Fibroblast of lung (primary cell): ENCODE measurements at regions not wholly inside any gene's neighbourhood (a gene's known extent, or its start where the extent isn't known, plus 50 kb on each side); places are given as distances from the start of the nearest gene placed in this dataset.
"Not testable (repeated sequence)": the region's sequence is repeated elsewhere in the genome, so short reads cannot be mapped to it uniquely, and the experiment has no call there.

Experiments used
- DNase-seq, 2 donors: peaks; one replicate each; pipeline versions ENCODE4 v3.0.0 to v3.0.0-alpha.2; 2010; ENCODE audit warnings: low read depth in 2 of 2
- H2AFZ ChIP-seq: 2 replicates; pipeline ENCODE4 v1.5.1; 2012; ENCODE audit warnings: low read length, control low read depth, inconsistent platforms
- H3K27ac ChIP-seq: 2 replicates; pipeline ENCODE4 v1.5.1; 2011; ENCODE audit warnings: low read length, control low read depth; ENCODE audit not compliant: insufficient read depth
- H3K27me3 ChIP-seq: 2 replicates; pipeline ENCODE4 v1.5.1; 2011; ENCODE audit warnings: mild to moderate bottlenecking, low read length; ENCODE audit not compliant: control insufficient read depth, insufficient read depth
- H3K36me3 ChIP-seq: 2 replicates; pipeline ENCODE4 v1.5.1; 2011; ENCODE audit warnings: low read length; ENCODE audit not compliant: control insufficient read depth, insufficient read depth
- H3K4me1 ChIP-seq: 2 replicates; pipeline ENCODE4 v1.5.1; 2011; ENCODE audit warnings: low read length; ENCODE audit not compliant: control insufficient read depth, insufficient read depth; ENCODE audit errors: extremely low read depth
- H3K4me2 ChIP-seq: 2 replicates; pipeline ENCODE4 v1.5.1; 2011; ENCODE audit warnings: low read length, control low read depth; ENCODE audit not compliant: insufficient read depth; ENCODE audit errors: extremely low read depth
- H3K4me3 ChIP-seq, 4 experiments: fragments of 200-600 bp in 1 of 4; sonication (generic) in 1 of 4; replicated peaks in 1 of 4; 2 replicates each; pipeline ENCODE4 v1.5.1; 2011 to 2016; ENCODE audit warnings: low read length in 4 of 4, low read depth in 3 of 4, mild to moderate bottlenecking in 3 of 4, control low read depth in 2 of 4, inconsistent platforms in 1 of 4, mixed read lengths in 1 of 4; ENCODE audit not compliant: insufficient read depth in 1 of 4; ENCODE audit errors: control extremely low read depth in 1 of 4
- H3K79me2 ChIP-seq: 2 replicates; pipeline ENCODE4 v1.5.1; 2012; ENCODE audit warnings: mild to moderate bottlenecking, low read length, inconsistent platforms; ENCODE audit not compliant: control insufficient read depth, insufficient read depth
- H3K9ac ChIP-seq: 2 replicates; pipeline ENCODE4 v1.5.1; 2011; ENCODE audit warnings: mild to moderate bottlenecking, low read length, control low read depth; ENCODE audit not compliant: insufficient read depth
- H3K9me3 ChIP-seq: 2 replicates; pipeline ENCODE4 v1.5.1; 2012; ENCODE audit warnings: low read depth, low read length; ENCODE audit not compliant: control insufficient read depth, insufficient read depth
- H4K20me1 ChIP-seq: 2 replicates; pipeline ENCODE4 v1.5.1; 2011; ENCODE audit warnings: low read length; ENCODE audit not compliant: control insufficient read depth, insufficient read depth; ENCODE audit errors: extremely low read depth
- CTCF ChIP-seq, 2 donors: IDR thresholded peaks in 1 of 2; conservative IDR thresholded peaks in 1 of 2; 1 replicate in 1 of 2; 2 replicates in 1 of 2; pipeline ENCODE4 v1.5.1; 2011 to 2012; ENCODE audit warnings: low read length in 2 of 2, control low read depth in 1 of 2, inconsistent platforms in 1 of 2, low read depth in 1 of 2, mild to moderate bottlenecking in 1 of 2
- EZH2 ChIP-seq: IDR thresholded peaks from 2 replicates; pipeline ENCODE4 v1.5.1; 2012; ENCODE audit warnings: low read length, control low read depth, mild to moderate bottlenecking; ENCODE audit errors: missing control alignments

DNA sequence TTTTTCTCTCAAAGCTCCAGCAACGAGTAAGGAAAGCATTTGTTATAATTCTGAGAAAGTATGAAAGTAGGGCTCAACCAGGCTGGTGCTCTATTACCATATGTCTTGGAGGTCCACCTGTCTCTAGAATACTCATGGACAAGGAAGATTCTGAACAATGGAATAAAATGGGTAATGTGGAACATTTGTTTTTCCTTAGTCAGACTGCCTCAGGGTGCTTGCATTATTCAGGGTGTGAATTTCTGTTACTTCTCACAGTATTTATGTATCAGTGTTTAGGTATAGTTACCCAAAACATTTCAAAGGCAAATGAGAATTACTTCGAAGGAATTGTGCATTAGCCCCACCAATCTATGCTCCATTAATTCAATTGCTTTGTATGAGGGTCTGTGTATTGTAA, 586.2 kb upstream of the CITED2 start:
- Histone ChIP-seq H3K27me3 (no peaks in the 10 kb centered on the region), H3K9me3 (no peaks in the 10 kb centered on the region), H3K4me3 (no peak overlapping the region), H4K20me1 (no peaks in the 10 kb centered on the region), H3K4me2 (no peak overlapping the region), H3K36me3 (no peaks in the 10 kb centered on the region), H3K27ac (no peak overlapping the region), H2AFZ (no peak overlapping the region), H3K79me2 (no peaks in the 10 kb centered on the region), H3K4me1 (peaks cover 12% of the 10 kb centered on the region), H3K9ac (no peak overlapping the region)
- DNase-seq, result no peak
- TF ChIP-seq EZH2 (no peak), CTCF (conservative IDR thresholded peaks at IDR 0.05 in 1 of 2, IDR thresholded peaks at IDR 0.05 in 1 of 2; ENCODE audit: low read depth in 1 of 2, low read length in 2 of 2) (no peak)

GRCh38 chr6:139955366-139956155, 581.1 kb upstream of the CITED2 start:
- no peak overlapping the region for H3K27ac ChIP-seq
- no peak overlapping the region for H3K9ac ChIP-seq
- no peak for DNase-seq
- no peaks in the 10 kb centered on the region for H3K79me2 ChIP-seq
- H3K4me1 ChIP-seq, result no peaks in the 10 kb centered on the region
- TF ChIP-seq CTCF (conservative IDR thresholded peaks at IDR 0.05 in 1 of 2, IDR thresholded peaks at IDR 0.05 in 1 of 2; ENCODE audit: low read depth in 1 of 2, low read length in 2 of 2) (no peak), EZH2 (no peak)
- no peaks in the 10 kb centered on the region for H3K9me3 ChIP-seq
- H2AFZ ChIP-seq, result no peak overlapping the region
- H4K20me1 ChIP-seq, result no peaks in the 10 kb centered on the region
- H3K36me3 ChIP-seq, result no peaks in the 10 kb centered on the region
- H3K4me2 ChIP-seq, result no peak overlapping the region
- no peaks in the 10 kb centered on the region for H3K27me3 ChIP-seq
- H3K4me3 ChIP-seq, result no peak overlapping the region

DNA sequence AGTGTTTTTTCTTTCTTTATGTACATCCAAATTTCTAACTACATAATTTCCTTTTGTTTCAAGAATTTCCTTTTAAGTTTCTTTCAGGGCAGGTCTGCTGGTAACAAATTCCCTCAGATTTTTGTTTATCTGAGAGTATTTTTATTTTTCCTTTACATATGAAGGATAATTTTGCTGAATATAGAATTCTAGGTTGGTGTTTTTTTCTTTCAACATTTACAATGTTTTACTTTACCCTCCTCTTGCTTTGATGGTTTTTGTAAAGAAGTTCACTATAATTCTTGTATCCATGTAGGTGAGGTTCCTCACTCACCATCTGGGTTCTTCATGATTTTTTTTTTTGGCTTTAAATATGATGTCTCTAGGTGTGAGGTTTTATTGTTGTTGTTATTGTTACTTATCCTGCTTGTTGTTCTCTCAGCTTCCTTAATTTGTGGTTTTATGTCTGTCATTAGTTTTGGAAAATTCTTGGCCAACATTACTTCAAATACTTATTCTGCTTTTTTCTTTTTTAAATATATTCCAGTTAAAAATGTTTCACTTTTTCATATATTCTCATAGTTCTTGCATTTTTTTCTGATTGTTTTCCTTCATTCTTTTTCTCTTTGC, 580.1 kb upstream of the CITED2 start:
- Histone ChIP-seq H4K20me1 (no peaks in the 10 kb centered on the region), H3K79me2 (no peaks in the 10 kb centered on the region), H3K36me3 (no peaks in the 10 kb centered on the region), H3K9ac (no peak overlapping the region), H3K9me3 (no peaks in the 10 kb centered on the region), H3K4me3 (no peak overlapping the region), H3K27ac (no peak overlapping the region), H3K4me1 (no peaks in the 10 kb centered on the region), H2AFZ (no peak overlapping the region), H3K4me2 (no peak overlapping the region), H3K27me3 (no peaks in the 10 kb centered on the region)
- TF ChIP-seq CTCF (conservative IDR thresholded peaks at IDR 0.05 in 1 of 2, IDR thresholded peaks at IDR 0.05 in 1 of 2; ENCODE audit: low read depth in 1 of 2, low read length in 2 of 2) (no peak), EZH2 (no peak)
- no peak for DNase-seq

DNA sequence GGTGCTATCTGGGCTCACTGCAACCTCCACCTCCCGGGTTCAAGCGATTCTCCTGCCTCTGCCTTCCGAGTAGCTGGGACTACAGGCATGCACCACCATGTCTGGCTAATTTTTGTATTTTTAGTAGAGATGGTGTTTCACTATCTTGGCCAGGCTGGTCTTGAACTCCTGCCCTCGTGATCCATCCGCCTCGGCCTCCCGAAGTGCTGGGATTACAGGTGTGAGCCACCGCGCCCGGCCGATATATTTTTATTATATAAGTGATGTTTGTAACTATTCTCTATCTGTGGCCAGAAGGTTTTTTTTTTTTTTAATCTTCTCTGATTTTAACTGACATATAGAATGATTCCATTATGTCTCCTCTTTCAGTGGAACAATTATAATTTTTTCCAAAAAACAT, 579.3 kb upstream of the CITED2 start:
- H3K4me3 ChIP-seq, result not testable (repeated sequence)

More for the DNA sequence above, 579.3 kb upstream of the CITED2 start:
- H3K9me3 ChIP-seq, H3K4me1 ChIP-seq, H3K79me2 ChIP-seq, H3K27ac ChIP-seq, H3K27me3 ChIP-seq, H3K4me2 ChIP-seq, H2AFZ ChIP-seq, H3K36me3 ChIP-seq, H3K9ac ChIP-seq, DNase-seq, H4K20me1 ChIP-seq: not testable (repeated sequence)
